Right hindlimb (tissue), 1 donor: ENCODE measurements at regions not wholly inside any gene's neighbourhood (a gene's known extent, or its start where the extent isn't known, plus 50 kb on each side); places are given as distances from the start of the nearest gene placed in this dataset.

ENCODE experiments used
- DNase-seq: peaks from one replicate; pipeline ENCODE4 v3.0.0-alpha.2; 2018

DNA sequence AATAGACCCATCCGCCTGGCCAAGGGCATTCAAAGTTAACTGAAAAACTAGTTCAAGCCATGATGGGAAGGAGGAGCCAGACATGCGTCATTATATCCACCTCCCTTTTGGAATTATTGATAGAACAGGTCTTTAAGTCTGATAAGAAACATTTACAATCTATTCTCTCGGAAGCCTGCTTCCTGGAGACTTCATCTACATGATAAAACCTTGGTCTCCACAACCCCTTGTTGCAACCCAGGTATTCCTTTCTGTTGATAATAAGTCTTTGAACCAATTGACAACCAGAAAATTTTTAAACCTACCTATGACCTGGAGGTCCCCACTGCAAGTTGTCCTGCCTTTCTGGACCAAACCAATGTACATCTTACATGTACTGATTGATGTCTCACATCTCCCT is 451.3 kb downstream of the NAF1 start:
- DNase-seq, result no peak

DNA sequence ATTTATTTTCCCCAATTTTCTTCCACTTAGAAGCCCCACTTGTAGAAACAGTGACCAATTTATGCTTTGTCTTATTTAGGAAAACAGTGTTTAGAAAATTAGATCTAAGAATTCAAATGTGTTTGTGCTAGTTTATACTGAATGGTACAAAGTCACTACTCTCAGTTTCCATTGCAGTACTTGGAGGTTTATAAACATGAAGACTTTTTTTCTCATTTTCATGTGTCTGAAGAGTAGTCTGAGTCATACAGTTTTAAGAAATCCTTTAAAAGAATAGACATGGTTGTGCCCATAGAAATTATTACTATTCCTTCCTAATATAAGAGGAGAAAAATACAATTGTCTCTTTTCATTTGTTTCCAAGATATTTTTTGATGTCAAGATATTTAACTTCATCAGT is 458.7 kb downstream of the NAF1 start:
- DNase-seq, result no peak

DNA sequence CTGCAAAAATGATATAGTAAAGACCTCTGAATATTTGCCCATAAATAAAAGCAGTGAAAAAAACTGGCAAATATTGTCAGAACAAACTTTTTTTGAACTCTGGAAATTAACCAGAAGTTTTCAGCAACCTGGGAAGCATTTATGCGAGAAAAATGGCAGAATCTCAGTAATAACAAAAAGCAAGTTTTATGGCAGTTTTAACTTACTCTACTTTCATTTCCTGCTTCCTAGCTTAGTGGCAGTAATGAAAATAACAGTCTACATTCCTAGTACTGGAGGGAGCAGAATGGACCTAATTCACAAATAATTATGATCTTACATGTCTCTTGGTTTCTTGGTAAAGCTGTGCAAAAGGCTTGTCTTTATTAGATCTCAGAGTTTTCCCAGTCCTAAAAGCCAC is 460.1 kb downstream of the NAF1 start:
- DNase-seq, result no peak

DNA sequence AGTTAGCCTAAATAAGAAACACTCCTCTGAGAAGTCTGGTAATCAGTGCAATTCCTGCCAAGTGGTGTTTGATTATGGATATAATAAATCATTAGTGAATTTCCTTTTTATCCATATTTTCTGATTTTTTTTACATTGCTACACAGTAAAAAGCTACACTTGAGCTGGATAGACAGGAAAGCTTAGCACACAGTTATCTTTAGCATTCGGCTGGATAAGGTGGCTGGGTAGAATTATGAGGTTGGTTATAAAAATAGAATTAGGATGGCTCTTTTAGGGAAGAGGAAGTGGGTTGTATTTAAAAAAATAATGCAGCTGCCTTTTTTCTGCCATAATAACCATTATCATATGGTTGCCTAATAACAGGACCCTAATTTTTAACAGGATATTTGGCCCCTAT is 460.6 kb downstream of the NAF1 start:
- no peak for DNase-seq

DNA sequence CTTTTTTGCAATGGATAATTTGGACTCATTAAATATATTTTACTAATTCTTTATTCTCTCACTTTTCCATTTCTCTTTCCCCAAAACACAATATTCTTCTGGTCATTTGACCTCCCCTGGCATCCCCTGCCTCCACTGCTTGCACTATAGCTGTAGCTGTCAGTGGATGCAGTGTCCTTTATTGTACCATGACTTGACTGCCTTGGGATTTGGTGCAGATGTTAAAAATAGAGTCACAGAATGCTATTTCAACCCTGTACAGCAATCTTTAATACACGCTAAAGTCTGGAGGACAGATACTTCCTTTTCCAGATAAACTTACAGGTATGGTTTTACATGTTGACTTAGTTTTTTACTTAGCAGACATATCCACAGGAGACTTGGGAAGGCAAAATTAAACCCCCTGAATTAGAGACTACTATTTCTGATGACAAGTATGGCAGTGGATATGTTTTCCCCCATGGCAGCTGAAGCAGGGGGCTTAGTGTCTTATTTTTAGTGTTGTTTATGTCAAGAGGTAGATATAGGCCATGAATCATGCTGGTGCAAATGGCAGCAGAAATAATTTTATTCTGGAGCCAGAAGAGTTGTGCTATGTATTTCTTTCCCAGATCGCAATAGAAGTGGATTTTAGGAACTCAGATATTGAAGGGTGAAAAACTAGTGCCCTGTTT is 461.4 kb downstream of the NAF1 start:
- no peak for DNase-seq

DNA sequence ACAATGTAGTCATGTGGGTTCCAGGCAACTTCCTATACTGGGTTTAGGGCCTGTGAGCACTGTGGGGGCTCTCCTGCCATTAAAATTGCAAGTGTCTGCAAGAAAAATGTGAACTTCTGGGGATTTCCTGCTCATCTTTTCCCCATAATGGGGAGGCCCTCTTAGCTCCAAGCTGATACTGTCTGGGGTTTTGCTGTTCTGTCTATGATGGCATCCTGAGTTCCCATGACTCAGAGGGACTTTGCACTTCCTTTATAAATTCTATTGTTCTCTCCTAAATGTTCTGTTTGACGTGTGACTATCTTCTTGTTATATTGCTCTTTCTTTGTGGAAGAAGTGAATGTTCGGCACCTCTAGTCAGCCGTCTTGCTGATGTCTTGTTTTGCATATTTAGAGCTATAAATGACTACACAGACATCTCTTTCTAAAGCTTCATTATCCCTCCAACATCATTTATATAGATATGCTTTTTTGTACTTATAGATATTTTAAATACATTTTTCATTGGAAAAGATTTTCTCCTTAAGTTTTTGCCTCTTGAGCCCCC is 465.8 kb downstream of the NAF1 start:
- no peak for DNase-seq

DNA sequence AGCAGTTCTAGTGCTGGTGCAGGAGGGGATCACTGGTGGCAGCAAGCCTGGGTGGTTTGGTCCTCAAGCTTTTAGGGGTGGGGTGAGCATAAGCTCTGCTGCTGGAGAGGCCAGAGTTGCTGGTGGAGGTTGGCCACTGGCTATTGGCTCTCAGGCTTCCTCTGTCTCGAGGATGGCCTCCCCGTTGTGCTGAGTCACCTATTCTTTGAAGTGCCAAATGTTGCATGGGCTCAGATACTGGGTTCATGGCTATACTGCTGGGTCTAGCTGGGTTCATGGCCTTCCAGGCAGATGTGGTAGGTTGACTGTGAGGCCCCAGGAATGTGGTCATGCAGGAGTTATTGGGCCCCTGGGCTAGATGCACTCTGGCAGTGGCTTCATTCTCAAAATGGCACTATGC is 466.3 kb downstream of the NAF1 start:
- no peak for DNase-seq

DNA sequence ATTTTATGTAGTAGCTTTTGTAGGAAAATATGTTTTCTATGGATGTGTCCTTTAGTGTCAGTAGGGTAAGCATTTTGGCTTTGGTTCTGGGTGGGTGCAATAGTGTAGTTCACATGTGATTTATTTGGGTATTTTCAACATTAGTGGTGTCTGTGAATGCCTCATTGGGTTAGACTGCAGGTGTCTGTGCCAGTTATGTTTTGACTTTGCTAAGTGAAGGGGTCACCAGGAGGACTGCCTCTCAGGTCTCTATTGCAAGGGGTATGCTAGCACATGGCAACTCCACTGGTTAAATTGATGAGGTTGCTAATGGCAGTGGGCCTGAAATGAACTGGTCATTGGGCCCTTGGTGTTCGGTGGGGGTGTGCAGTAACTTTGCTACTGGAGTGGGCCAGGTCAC is 467.1 kb downstream of the NAF1 start:
- DNase-seq, result no peak

DNA sequence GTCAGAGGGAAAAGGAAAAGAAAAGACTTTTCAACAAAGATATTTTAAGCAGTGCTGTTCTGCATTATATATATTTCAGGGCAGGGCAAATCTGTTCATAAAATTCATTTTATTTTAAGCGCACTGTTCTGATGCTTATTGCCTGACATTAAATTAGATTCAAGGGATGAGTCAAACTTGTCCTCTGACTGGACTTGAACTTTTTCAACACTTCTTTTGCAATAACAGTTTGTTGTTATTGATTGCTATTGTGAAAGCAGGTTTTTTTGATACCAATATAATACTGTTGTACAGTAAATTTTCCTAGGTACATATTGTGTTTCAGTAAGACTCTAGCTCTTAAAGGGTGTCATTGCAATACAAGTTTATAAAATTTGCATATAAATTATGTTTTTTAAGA is 481.3 kb downstream of the NAF1 start:
- no peak for DNase-seq

DNA sequence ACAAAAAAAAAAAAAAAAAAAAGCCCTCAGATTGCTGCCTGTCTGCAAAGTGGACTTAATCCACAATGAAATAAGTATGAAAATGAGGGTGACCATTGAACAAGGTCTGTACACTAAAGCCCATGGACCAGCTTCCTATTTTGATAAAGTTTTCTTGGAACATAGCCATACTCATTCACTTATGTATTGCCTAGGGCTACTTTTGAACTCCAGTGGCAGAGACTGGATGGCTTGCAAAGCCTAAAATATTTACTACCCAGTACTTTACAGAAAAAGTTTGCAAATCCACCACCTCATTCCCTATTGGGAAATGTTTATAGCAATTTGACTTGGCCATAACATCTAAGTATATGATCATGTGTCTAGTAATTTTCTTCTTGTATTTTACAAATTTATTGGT is 481.7 kb downstream of the NAF1 start:
- DNase-seq, result no peak

DNA sequence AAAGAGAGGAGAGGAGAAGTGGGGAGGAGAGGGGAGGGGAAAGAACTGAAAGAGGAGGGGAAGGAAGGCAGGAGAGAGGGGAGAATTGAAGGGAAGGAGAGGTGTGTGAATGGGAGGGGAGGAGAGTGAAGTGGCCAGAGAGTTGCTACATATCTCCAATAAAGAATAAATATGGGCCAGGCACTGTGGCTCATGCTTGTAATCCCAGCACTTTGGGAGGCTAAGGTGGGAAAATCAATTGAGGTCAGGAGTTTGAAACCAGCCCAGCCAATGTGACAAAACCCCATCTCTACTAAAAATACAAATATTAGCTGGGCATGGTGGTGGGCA is 482.4 kb downstream of the NAF1 start:
- DNase-seq, result no peak

DNA sequence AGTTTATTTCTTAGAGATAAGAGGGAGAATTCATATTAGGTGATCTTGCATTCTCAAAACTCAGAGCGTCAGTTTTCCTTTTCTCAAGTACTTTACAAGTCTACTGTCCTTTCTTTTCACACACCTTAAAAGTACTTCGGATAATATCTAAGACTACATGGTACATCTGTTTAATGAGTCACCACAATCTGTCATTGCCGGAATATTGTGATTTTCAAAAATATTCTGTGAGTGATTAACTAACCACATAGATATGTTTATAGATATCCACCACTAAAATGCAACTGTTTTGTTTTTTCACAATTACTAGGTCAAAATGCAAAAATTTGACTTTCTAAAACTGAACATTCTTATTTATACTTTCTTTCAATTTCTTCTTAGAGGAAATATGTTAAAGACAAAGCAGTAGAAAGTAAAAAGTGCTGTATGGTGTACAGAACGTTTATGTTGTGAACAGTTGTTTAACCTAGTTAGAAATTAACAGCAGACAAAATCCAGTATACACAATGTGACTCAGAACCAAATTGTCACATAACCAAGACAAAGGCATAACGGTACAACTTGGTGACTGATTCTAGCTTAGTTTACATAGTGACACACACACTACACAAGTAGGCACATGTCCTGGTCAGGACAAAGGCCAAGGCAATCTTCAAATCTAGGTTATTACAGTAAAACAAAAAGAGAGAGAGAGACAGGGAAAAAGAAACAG is 482.9 kb downstream of the NAF1 start:
- no peak for DNase-seq

DNA sequence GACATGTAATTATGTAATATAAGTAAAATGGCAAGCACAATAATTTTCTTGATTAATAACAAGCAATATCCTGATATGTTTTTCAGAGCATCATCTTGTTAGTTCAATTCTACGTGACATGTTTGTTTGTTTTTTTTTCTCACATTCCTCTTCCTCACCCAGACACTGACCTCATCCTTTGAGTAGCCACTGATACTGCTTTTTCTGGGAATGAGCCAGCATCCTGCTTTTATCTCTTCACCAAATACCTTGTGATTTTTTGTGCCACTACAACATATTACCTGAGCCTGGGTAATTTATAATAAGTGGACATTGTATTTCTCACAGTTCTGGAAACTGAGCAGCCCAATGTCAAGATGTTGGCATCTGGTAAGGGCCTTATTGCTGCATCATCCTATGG is 484.0 kb downstream of the NAF1 start:
- DNase-seq, result no peak

DNA sequence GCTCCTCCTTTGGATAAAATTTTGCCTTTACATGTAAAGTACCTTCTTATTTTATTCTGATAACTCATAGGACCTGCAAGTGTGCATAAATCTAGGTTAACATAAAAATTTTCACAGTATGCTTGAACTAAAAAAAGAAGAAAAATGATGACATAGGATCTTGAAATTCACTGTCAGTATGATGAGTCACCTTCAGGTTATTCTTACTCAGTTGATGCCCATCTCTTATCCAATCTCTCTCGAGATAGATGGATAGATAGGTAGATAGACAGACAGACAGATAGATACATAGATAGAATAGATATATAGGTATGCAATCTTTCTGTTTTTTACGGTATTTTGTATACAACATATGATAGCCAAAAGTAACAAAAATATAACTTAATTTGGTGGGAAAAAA is 485.5 kb downstream of the NAF1 start:
- DNase-seq, result no peak

DNA sequence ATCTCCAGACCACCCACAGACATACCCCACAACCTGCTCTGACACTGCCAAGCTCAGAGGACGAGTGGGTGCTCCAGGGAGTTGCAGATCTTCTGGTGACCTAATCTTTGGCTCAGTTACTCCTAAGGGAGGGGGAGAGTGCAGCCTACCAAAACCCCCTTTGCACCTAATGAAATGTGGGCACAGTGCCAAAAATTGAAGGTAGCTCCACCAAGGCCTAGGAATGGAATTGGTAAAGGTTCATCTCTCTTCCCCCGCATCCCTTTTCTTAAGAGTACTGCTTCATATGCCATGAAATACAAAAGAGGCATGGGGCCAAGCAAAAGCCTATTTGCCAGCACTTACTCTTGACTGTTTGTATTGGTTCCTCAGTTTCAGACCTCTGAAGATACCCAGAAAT is 491.0 kb downstream of the NAF1 start:
- no peak for DNase-seq

DNA sequence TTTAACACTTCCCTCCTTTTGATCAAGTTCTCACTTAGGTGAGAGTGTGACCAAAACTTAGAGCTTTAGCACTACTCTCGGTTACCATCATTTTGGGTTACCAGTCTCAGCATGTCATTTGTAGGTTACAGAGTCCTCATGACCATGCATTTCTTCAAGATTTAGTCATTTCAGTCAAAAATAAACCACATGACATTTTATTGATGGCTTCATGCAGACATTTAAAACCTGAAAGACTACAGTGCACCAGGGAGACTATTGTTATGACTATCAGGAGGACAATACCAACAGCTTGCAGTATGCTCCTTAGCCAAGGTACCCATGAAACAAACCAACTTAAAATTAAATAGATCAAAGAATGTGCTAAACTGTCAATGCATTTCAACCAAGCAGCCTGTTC is 498.1 kb upstream of the FSTL5 start:
- no peak for DNase-seq

DNA sequence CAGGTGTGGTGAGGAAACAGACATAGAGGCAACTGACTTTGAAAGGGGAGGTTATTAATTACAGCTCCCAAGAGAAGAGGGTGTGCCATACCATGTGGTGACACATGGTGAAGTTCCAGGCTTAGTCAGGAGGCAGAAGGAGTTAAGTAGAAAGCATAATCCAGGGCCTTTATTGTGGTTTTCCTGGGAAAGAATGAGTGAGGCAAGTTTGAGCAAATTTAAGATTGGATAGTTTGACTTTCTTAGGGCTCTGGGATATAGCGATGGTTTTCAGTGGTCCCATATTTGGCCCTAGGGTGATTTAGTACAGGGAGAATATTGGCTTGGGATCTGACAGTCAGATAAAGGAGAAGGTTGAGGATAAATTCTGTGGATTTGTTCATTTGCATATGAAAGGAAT is 495.9 kb upstream of the FSTL5 start:
- DNase-seq, result no peak

DNA sequence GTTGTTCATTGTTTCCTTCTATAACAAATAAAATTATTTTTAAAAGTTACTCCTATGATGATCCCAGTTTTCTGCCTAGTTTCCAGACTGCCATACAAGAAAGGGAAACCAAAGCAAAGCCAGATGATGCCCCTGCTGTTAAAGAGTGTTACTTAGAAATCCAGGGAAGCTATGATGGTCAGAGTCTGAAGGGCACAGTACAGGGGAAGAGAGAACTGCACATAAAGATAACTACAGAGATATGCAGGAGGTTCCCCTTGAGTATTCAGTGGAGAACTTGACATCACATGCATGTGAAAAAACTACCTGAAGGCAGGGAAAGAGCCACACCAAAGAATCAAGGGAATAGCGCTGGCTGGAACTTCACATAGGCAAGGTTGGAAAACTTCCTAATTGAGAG is 494.2 kb upstream of the FSTL5 start:
- DNase-seq, result no peak

DNA sequence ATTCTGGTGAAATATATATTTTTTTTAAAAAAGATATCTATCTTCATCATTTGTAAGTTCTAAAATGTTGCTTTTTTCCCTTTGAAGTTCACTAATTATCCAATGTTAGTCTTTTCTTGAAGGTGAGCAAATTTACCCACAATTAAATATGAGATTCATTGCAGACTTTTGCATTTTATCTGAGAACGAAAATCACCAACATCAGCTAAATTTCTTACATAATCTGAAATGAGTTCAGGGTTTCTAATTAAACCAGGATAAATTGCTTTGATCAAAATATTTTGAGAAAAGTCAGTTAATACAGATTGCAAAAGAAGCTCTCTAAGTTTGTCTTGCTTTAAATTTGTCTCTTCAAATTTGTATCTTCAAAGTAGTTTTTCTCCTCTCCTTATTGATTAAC is 486.4 kb upstream of the FSTL5 start:
- DNase-seq, result no peak

DNA sequence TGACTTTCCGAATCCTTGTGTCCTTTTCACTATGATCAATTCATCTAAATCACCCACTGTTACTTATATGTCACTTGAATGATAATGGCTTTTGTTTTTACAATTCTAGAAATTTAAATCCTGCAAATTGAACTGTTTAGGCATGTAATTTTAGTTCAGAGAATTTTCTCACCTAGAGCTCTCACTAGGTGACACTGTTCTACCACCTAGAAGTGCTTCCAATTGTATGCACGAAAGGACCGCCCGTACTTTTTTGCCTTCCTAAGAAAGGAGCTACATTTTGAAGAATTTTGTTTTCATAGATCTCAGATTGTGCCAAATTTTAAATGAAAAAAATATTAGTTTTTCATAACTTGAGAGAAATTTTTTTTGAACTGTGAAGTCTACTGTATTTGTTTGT is 481.6 kb upstream of the FSTL5 start:
- no peak for DNase-seq

DNA sequence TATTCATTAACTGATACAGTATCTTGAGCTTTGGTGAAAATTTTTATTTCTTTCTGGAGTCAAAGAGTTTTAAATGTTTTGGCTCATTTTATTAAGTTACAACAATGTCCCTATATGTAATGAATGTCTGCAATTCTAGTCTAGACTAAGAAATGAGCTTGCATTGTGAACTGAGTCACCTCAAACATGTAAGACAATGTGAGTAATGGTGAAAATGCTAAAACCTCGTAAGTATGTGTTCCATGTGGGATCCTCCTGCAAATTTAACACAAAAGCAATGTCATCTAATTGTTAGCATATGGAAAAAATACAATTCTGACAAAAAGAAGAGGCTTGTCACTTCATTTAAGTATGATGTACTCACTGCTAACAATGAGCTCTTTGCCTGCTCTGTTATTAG is 480.5 kb upstream of the FSTL5 start:
- DNase-seq, result no peak

DNA sequence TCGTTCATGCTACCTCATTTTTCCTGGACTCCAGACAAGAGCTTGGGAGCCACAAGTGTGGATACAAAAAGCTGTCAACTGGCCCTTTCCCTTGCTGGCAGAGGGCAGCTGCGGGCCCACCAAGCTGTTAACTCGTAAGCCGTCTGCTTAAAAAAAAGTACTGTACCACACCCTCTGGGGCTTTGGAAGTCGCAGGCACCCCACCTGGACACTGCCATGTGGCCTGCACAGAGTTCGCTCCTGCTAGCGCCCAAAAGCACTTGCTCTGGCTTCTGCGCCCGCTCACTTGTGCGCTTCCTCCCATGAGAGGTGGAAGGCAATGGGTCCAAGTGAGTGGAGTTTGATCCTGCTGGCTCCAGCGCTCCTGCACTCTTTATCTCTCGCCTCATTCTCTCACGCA is 476.4 kb upstream of the FSTL5 start:
- no peak for DNase-seq

DNA sequence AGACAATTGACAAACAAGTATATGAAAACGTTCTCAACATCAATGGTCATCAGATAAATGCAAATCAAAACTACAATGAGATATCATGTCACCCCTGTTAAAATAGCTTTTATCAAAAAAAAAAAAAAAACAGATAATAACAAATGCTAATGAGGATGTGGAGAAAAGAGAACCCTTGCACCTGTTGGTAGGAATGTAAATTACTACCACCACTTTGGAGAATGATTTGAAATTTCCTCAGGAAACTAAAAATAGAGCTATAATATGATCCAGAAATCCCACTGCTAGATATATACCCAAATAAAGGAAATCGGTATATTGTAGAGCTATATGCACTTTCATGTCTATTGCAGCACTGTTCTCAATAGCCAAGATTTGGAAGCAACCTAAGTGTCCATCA is 470.6 kb upstream of the FSTL5 start:
- DNase-seq, result no peak

DNA sequence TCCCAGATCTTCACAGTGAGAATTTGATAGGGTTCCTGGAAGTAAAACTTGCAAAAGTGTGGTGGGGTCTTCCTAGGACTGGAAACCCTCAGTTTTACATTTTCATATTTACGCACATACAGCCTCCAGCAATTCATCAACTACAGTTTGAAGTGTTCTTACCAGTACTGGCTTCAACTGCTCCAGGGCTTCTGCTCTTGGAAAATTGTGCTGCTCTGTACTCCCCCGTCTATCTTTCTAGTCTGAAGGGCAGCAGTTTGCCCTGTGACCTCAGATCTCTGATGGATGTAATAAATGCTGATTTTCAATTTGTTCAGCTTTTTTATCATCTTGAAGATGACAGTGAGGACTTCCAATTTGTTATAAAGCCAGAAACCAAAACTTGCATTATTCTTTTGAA is 458.9 kb upstream of the FSTL5 start:
- DNase-seq, result no peak

DNA sequence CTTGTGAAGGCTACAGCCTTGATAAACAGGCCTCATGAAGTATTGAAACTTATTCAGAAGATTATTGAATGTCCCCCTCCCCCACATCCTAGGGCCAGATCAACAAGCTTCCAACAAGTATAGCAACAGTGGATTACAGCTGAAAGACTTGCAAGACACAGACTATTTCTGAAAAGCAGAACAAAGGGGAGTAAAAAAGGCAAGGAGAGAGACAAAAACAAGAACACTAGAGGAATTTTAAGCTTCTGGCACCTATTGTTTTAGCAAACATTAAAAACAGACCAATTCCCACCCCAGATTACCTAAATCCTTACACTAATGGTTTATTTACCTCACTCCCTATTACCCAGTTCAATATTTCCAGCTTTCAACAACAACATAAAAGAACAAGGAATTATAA is 446.3 kb upstream of the FSTL5 start:
- DNase-seq, result no peak
